Adrenal gland (tissue), 5 donors: ENCODE measurements at regions not wholly inside any gene's neighbourhood (a gene's known extent, or its start where the extent isn't known, plus 50 kb on each side); places are given as distances from the start of the nearest gene placed in this dataset.

ENCODE experiments used
- CTCF ChIP-seq, 6 experiments: fragments of 450-650 bp in 4 of 6; fragments of 200-600 bp in 2 of 6; sonication (generic) in 1 of 6; IDR thresholded peaks; 1 replicate in 5 of 6; 2 replicates in 1 of 6; pipeline versions ENCODE4 v1.5.1 to v1.8.0; 2016 to 2021; ENCODE audit warnings: antibody characterized with exemption in 6 of 6, mild to moderate bottlenecking in 2 of 6, moderate library complexity in 1 of 6
- POLR2A ChIP-seq, 2 donors: fragments of 450-650 bp; IDR thresholded peaks; one replicate each; pipeline ENCODE4 v1.6.1; 2017; ENCODE audit warnings: antibody characterized with exemption in 2 of 2, mild to moderate bottlenecking in 2 of 2, moderate library complexity in 1 of 2
- donor health status: DM: no; HTN: no; CAD: no.

- TF ChIP-seq CTCF (IDR thresholded peaks at IDR 0.05) (no peak), POLR2A (IDR thresholded peaks at IDR 0.05) (no peak)
Measured at GRCh38 chr9:95574176-95574575, 57.4 kb upstream of the PTCH1 start.
